IPS DF 4.7 (cell line): ENCODE measurements at regions not wholly inside any gene's neighbourhood (a gene's known extent, or its start where the extent isn't known, plus 50 kb on each side); places are given as distances from the start of the nearest gene placed in this dataset.

Experiments used
- DNase-seq: peaks from one replicate; pipeline ENCODE4 v3.0.0-alpha.2; 2013; ENCODE audit warnings: low spot score; ENCODE audit errors: extremely low read depth

- no peak for DNase-seq
Observed at GRCh38 chr11:22491555-22492225, 133.9 kb downstream of the FANCF start.

GRCh38 chr11:22479971-22480720 is 142.0 kb downstream of the SLC17A6 start:
- DNase-seq, result no peak

- no peak for DNase-seq
Observed at GRCh38 chr11:22479208-22479607, 141.0 kb downstream of the SLC17A6 start.

GRCh38 chr11:22478169-22478568 is 140.0 kb downstream of the SLC17A6 start:
- no peak for DNase-seq

- DNase-seq, result no peak
Observed at GRCh38 chr11:22477312-22477711, 139.1 kb downstream of the SLC17A6 start.

GRCh38 chr11:22476589-22476988 is 138.4 kb downstream of the SLC17A6 start:
- no peak for DNase-seq

GRCh38 chr11:22474616-22475015 is 136.4 kb downstream of the SLC17A6 start:
- no peak for DNase-seq

GRCh38 chr11:22473586-22473985 is 135.4 kb downstream of the SLC17A6 start:
- no peak for DNase-seq

GRCh38 chr11:22472306-22472705 is 134.1 kb downstream of the SLC17A6 start:
- no peak for DNase-seq

GRCh38 chr11:22471385-22471784 is 133.2 kb downstream of the SLC17A6 start:
- no peak for DNase-seq

GRCh38 chr11:22467741-22468140 is 129.6 kb downstream of the SLC17A6 start:
- no peak for DNase-seq

GRCh38 chr11:22467248-22467647 is 129.1 kb downstream of the SLC17A6 start:
- DNase-seq, result no peak

- no peak for DNase-seq
Observed at GRCh38 chr11:22466809-22467208, 128.6 kb downstream of the SLC17A6 start.

- DNase-seq, result no peak
Observed at GRCh38 chr11:22466351-22466750, 128.2 kb downstream of the SLC17A6 start.

- no peak for DNase-seq
Observed at GRCh38 chr11:22465620-22466019, 127.4 kb downstream of the SLC17A6 start.

GRCh38 chr11:22461626-22462025 is 123.4 kb downstream of the SLC17A6 start:
- DNase-seq, result no peak

- no peak for DNase-seq
Observed at GRCh38 chr11:22460181-22460580, 122.0 kb downstream of the SLC17A6 start.

GRCh38 chr11:22459048-22459447 is 120.9 kb downstream of the SLC17A6 start:
- no peak for DNase-seq

GRCh38 chr11:22458161-22458560 is 120.0 kb downstream of the SLC17A6 start:
- no peak for DNase-seq

GRCh38 chr11:22456993-22457762 is 119.0 kb downstream of the SLC17A6 start:
- DNase-seq, result no peak

- DNase-seq, result no peak
Observed at GRCh38 chr11:22454461-22455090, 116.4 kb downstream of the SLC17A6 start.

- DNase-seq, result no peak
Observed at GRCh38 chr11:22449441-22449840, 111.3 kb downstream of the SLC17A6 start.
